ENCODE measurements at regions not wholly inside any gene's neighbourhood (a gene's known extent, or its start where the extent isn't known, plus 50 kb on each side); places are given as distances from the start of the nearest gene placed in this dataset.
"Not testable (repeated sequence)": the region's sequence is repeated elsewhere in the genome, so short reads cannot be mapped to it uniquely, and the experiment has no call there.

GRCh38 chr20:55424476-55424875, 580.8 kb downstream of the CBLN4 start:
- no peak for DNase-seq

- no peak for DNase-seq
Observed at GRCh38 chr20:55417836-55418235, 587.5 kb downstream of the CBLN4 start.

- DNase-seq = no peak
Observed at GRCh38 chr20:55415567-55416142, 589.7 kb downstream of the CBLN4 start.

DNA sequence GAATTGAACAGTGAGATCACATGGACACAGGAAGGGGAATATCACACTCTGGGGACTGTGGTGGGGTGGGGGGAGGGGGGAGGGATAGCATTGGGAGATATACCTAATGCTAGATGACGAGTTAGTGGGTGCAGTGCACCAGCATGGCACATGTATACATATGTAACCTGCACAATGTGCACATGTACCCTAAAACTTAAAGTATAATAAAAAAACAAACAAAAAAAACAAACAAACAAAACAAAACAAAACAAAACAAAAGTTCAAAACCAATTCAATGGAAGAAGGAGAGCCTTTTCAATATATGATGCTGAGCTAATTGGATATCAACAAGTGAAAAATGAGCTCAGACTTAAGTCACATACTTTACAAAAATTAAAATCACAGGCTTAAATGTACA, 592.8 kb downstream of the CBLN4 start:
- not testable (repeated sequence) for DNase-seq

DNA sequence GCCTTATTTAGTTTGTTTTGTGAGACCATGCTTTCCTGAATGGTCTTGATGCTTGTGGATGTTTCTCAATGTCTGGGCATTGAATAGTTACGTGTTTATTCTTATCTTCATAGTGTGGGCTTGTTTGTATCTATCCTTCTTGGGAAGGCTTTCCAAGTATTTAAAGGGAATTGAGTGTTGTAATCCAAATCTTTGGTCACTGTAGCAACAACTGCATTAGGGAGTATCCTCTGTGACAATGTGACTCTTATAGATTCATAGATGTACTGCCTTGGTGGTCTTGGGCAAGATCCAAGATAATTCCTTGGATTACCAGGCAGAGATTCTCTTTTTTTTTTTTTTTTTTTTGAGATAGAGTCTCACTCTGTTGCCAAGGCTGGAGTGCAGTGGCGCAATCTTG, 598.4 kb downstream of the CBLN4 start:
- no peak for DNase-seq

- no peak for DNase-seq
Observed at GRCh38 chr20:55394592-55394991, 610.7 kb downstream of the CBLN4 start.

GRCh38 chr20:55390791-55391190, 614.5 kb downstream of the CBLN4 start:
- no peak for DNase-seq

- DNase-seq = no peak
Observed at GRCh38 chr20:55386686-55387085, 618.6 kb downstream of the CBLN4 start.

GRCh38 chr20:55375920-55376319, 629.4 kb downstream of the CBLN4 start:
- DNase-seq = no peak

GRCh38 chr20:55365745-55366144, 639.6 kb downstream of the CBLN4 start:
- DNase-seq = no peak

GRCh38 chr20:55360895-55361294, 644.4 kb downstream of the CBLN4 start:
- DNase-seq = no peak

DNA sequence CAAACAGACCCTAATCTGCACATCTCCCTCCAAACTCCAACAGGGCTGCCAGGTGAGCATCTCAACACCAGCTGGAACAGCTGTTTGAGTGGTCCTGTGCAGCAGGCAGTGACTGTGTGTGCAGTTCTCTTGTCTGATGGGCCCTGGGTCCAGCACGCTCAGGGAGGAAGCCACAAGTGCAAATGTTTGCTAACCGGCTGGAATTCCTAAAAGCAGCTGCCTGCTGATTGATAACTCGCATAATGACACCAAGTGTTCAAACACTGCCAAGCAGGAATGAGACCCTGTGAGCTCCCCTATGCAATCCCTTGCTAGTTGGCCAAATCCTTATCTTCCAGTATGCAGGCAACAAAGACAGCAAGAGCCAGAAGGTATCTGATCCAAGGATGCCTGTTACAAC, 650.6 kb downstream of the CBLN4 start:
- no peak for DNase-seq

GRCh38 chr20:55353206-55353605, 652.1 kb downstream of the CBLN4 start:
- DNase-seq = no peak

GRCh38 chr20:55348223-55348622, 657.1 kb downstream of the CBLN4 start:
- no peak for DNase-seq

- no peak for DNase-seq
Observed at GRCh38 chr20:55342822-55343221, 662.5 kb downstream of the CBLN4 start.

DNA sequence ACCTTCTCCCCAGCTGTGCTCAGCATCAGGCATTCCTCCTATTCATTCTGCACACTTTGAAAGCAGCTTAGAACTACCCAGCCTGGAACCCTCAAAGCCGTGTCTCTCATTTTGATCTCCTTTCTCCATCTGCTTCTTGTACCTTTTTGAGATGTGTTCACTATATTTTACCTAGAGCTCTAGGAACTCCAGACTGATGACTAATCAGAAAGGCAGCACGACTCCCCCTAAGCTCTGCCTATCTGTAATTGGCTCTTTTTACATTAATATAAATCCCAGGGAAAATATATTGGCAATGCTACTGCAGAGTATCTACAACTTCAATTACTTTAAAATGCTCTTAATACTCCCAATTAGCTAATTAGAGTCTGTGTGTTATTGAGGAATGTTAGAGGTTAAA, 671.5 kb downstream of the CBLN4 start:
- no peak for DNase-seq

- no peak for DNase-seq
Observed at GRCh38 chr20:55329108-55329507, 676.2 kb downstream of the CBLN4 start.

- no peak for DNase-seq
Observed at GRCh38 chr20:55322745-55323144, 682.6 kb downstream of the CBLN4 start.

- no peak for DNase-seq
Observed at GRCh38 chr20:55316753-55317152, 688.6 kb downstream of the CBLN4 start.

DNA sequence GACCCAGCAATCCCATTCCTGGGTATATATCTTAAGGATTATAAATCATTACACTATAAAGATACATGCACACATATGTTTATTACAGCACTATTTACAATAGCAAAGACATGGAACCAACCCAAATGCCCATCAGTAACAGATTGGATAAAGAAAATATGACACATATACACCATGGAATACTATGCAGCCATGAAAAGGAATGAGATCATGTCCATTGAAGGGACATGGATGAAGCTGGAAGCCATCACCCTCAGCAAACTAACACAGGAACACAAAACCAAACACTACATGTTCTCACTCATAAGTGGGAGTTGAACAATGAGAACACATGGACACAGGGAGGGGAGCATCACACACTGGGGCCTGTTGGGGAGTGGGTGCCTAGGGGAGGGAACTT, 694.5 kb downstream of the CBLN4 start:
- not testable (repeated sequence) for DNase-seq

GRCh38 chr20:55291261-55291660, 714.1 kb downstream of the CBLN4 start:
- no peak for DNase-seq

- DNase-seq = no peak
Observed at GRCh38 chr20:55283889-55284288, 721.4 kb downstream of the CBLN4 start.

GRCh38 chr20:55273149-55273548, 732.2 kb downstream of the CBLN4 start:
- DNase-seq = no peak

- DNase-seq = no peak
Observed at GRCh38 chr20:55271371-55271770, 733.9 kb downstream of the CBLN4 start.

Measured in anterior cingulate cortex (tissue), 58 donors.